GM19463 (cell line): ENCODE measurements at regions not wholly inside any gene's neighbourhood (a gene's known extent, or its start where the extent isn't known, plus 50 kb on each side); places are given as distances from the start of the nearest gene placed in this dataset.
A peak's percentile ranks its signal among the peaks of the same experiment; 100 is the strongest.
"Not testable (repeated sequence)": the region's sequence is repeated elsewhere in the genome, so short reads cannot be mapped to it uniquely, and the experiment has no call there.

Source experiments
- ATAC-seq: cut with Tn5 transposase; IDR thresholded peaks from one replicate; pipeline ENCODE4 v1.9.1; 2021; ENCODE audit warnings: mild to moderate bottlenecking, moderate library complexity; ENCODE audit not compliant: unreplicated experiment

DNA sequence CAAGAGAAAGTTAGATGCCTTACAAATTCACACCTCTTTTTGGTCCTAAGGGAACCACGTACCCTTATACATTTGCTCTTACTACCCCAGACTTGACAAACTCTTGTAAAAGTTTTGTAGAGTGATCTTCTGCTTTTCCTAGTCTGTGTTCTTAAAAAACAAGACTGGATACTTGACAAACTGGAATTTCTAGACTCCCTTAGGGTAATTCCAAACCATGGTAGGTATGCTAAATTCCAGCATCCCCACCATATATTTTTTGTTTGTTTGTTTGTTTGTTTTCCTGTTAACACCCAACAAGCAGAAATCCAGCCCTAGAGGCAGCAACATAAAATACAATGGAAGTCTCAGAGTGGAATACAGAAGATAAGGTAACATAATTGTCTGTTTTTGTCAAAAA, 280.7 kb upstream of the NR2F2 start:
- no peak for ATAC-seq

DNA sequence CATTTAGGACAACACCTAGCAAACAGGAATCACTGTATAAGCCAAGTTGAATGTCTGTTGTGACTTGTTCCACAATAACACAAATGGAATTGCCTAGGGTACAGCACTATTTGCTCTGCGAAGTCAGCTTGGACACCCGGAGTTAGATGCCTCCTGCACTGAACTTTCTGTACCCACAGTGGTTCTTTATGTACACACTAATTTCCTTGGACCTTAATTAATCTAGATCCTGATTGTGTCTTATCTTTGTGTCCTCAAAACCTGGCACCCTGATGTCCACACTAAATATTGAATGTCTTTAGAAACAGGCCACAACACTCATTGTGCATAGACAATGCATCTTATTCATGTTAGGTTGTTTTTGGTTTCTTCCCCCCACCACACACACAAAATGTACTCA, 278.9 kb upstream of the NR2F2 start:
- ATAC-seq: no peak

DNA sequence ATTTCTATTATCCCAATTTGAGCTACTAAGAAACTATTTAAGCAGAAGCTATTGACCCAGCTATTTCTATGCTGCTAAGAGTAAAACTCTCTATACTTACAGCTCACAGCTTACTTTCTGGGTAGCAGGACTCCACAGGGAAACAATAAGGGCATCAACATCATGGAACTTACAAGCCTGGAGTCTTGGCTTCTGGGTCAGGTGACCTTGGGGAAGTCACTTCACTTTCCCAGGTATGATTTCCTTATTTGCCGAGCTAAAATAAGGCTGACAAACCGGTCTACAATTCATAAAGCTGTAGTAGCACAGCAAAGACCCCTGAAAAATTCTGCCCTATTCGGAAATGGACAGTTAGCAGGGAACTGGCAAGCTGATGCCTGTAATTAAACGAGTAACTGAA, 278.3 kb upstream of the NR2F2 start:
- ATAC-seq: no peak

DNA sequence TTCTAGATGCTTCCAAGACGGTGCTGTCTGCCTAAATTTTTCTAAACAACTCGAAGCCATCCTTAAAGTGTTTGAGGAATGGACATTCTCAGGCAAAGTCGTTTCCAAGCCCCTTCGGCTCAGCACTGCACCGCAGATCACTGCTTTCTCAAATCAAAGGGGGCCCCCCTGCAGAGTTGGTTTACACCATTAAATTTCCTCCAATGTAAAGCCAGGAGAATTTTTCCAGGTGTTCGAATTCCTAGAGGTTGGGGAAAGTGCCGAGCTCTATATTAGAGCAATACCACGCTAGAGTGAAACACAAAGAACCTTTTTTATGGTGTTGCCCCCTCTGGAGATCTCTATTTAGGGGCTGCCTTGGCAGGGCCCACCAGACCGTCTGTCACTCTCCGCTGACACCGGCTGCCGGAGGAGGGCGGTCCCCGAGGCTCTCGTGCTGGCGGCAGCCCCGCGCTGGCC, 277.9 kb upstream of the NR2F2 start:
- peak; percentile 39 for ATAC-seq

DNA sequence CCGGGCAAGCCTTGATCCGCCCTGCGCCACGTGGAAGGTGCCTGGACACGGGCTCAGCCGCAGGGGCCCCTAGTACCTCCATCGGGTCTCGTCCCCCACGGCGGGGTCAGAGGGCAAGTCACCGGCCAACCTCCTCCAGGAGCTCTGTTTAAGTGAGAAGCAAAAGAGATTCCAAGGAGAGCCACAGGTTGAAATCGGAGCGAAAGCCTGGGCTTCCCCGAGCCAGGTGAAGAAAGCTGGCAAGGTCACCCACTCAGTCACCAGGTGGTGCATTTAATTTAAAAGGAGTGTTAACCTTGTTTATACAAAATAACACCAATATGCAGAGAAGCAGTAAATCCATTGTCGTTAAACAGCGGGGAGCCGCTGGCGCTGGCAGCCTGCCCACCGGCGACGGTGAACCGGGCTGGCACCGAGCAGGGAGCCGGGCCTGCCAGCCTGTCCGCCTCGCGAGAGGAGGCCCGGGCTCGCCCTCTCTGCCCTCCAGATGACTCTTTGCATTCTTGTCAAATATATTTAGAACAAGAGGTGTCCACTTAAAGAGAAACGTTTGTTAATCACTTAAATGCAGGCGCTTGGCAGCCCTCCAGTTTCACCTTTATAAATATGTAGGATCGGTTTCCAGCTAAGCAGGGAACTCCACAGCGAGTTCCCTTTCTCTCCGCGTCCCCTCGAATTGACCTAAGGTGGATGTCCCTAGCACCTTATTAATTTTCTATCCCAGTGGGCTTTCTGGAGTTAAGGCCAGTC, 277.3 kb upstream of the NR2F2 start:
- peak; percentile 61 for ATAC-seq

DNA sequence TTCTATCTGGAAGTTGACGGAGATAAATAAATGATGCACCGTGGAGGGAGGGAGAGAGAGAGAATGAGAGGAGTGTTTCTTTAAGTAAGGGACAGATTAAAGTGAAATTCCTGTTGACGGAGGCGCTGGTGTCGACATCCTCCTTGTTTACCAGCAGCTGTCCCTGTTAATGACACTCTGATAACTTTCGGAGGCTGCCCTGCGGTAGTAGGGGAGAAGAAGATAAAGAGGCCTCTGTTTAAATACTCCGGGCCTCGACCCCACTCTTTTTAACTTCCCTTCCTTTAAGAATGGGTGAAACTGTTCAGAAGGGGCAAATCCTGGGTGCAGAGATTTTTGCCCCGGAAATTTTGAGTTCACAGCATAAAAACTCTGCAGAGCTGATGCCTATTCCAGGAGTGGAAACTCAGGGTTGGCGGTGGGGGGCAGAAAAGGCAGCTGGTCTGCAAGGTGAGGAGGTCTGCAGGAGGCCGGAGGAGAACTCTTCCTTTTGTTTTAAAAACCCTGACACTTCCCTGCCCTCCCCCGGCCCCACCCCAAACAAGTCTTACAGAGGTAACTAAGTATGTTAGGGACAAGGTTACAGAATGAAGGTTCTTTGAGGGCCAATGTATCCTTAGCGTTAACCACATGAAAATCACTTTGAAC, 276.6 kb upstream of the NR2F2 start:
- ATAC-seq: peak; percentile 8

DNA sequence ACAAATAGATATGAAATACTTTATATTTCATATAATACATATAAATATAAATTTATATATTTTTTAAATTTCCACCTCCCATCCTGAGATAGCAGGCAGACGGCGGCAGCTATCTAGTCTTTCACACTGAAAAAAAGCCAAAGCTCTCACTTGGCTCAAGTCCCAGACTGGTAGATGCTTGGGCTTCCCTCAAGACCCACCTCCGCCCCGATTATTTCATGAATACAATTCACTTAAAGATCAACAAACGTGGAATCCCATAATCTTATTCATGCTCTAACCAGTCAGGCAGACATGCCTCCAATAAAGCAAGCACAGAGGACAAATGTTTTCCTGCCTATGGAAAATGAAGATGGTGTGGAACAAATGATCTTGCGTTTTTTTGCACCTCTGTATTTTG, 275.9 kb upstream of the NR2F2 start:
- no peak for ATAC-seq

DNA sequence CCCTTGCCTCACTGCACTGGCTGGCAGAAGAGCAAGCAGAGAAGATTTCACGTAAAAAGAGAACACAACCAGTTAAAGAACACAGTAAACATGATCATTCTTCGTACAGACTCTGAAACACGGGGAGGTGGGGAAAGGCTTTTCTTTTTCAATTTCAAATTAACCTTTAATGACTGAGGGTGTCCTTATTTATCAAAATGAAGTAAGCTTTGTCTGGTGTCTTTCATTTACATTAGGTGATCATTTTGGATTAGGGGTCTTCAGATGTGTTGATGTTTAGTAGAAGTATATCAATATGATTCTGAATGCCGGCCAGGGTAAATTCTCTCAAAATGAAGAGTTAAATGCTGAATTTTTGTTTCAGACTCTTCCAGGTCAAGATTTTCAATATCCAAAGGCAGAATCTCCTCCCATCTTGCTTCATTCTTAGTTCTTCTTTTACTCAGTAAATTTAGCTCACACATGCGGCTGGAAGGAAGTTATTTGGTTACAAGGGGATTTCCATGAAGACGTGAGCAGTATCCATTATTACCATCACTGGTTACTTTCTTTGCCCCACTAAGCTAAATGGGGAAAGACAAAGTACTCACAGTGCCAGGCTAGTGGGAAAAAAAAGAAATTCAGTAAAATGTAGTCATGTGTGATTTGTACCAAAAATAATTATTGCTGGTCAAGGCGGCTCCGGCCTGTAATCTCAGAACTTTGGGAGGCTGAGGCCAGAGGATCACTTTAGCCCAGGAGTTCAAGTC, 272.2 kb upstream of the NR2F2 start:
- ATAC-seq: peak; percentile 91

DNA sequence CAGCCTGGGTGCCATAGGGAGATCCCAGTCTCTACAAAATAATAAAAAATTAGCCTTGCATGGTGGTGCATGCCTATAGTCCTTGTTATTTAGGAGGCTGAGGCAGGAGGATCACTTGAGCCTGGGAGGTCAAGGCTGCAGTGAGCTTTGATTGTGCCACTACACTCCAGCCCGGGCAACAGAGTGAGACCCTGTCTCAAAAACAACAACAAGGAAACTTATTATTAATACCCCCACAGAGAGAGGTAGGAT, 271.7 kb upstream of the NR2F2 start:
- not testable (repeated sequence) for ATAC-seq

DNA sequence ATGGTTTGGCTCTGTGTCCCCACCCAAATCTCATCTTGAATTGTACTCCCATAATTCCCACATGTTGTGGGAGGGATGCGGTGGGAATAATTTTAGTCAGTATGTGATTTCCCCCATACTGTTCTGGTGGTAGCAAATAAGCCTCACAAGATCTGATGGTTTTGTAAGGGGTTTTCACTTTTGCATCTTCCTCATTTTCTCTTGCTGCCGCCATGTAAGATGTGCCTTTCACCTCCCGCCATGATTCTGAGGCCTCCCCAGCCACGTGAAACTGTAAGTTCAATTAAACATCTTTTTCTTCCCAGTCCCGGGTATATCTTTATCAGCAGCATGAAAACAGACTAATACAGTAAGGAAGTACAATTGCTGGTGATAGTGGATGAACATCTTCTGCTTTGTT, 269.9 kb upstream of the NR2F2 start:
- ATAC-seq: not testable (repeated sequence)

DNA sequence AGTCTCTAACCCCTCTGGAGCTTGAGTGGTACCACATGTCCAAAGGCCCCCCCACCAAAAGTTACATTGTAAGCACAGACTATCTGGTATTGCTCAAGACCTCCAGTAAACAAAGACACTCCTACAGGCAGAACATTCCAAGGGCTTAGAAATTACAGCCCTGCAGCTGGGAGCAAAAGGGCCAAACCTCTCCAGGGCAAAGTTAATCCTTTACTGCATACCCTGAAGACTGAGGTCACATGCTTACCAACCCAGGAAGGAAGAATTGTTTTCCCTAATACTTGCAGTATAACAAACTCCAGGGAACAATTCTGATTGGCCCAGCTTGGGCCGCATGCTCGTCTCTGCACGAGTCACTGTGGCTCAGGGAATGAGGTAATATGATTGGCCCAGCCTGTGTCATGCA, 266.1 kb upstream of the NR2F2 start:
- ATAC-seq: no peak

DNA sequence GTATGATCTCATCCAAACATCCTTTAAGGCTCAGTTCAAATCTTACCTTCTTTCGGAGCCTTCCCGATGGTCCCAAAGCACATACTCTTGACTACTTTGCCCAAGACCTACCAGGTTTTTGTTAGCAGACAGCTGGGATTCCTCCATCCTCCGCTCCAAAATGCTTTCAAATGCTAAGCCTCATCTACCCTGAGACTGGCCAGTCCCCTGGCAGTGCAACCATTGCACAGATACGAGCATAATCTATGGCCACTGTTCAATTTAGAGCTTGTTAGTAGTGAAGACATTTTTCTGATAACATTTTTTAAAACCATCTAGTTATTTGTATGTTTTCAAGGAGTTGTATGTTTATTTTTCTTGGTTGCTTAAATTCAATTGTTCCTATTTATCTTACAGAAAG, 264.4 kb upstream of the NR2F2 start:
- ATAC-seq: no peak

DNA sequence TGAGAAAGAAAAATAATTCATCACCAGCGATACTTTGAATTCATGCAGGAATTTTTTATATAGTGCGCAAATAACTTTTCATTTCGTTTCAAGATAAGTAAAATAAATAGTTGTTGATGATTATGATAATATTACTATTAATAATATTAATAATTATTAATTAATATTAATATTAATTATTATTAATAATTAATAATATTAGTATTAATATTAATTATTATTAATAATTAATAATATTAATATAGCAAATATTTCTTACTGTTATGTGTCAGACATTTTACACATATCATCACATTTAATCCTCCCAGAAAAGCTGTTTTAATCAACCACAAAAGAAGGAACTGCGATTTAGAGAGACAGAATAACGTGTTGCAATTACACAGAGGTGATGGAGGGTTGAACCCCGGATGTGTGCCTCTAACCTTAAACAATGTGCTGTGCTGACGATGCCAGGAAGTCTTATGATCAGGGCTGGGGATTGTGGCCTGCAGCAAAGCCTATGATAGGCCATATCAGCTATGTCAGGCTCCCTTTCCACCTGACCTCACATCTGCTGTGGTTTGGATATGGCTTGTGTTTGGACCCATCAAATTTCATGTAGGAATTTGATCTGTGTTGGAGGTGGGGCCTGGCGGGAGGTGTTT, 263.5 kb upstream of the NR2F2 start:
- no peak for ATAC-seq

DNA sequence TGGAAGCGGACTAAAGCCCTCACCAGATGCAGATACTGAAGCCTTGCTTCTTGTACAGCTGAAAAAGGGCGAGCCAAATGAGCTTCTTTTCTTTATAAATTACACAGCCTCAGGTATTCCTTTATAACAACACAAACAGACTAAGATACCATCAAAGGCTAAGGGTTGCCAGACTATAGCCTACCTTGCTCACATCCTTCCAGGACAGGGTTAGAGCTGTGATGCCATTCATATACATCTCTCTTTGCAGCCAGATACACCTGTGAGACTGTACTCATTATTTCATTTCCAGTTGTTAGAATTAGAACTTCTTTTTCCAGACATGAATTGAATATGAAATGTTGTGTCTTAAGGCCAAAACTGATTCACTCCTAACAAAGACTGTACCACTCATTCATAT, 262.8 kb upstream of the NR2F2 start:
- ATAC-seq: no peak

DNA sequence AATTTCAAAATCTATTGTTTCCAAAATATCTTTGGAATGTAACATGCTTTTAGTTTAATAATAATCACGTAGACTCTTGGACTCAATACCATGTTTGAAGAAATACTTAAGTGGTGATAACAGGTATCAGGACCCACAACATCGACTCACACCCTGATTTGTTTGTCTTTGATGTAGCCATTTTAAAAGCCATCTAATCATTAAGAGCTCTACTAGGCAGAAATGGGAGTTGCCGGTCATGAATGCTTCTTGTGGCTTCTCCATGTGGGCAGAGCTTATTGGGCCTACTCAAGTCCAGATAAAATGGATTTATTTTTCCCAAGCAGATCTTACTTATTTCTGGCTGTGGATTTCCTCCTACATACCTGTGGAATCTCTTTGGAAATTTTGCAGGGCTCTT, 261.6 kb upstream of the NR2F2 start:
- ATAC-seq: no peak

DNA sequence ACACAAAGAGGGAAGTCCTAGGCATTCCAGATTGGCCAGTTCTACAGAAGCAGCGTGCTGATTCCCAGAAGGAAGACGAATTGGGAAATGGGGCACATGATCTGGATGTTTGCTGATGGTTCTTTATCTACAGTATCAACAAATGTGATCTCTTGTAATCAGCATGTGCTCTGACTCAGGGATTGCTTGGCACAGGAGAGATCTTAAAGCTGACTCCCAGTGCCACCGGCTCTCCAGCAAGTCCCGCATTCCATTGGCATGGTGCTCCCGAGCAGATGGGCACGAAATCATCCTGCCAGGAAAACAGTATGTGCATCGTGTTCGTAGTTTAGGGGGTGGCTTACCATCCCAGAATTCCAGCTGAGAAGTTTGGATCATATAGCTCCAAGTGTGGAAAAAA, 259.9 kb upstream of the NR2F2 start:
- ATAC-seq: no peak

DNA sequence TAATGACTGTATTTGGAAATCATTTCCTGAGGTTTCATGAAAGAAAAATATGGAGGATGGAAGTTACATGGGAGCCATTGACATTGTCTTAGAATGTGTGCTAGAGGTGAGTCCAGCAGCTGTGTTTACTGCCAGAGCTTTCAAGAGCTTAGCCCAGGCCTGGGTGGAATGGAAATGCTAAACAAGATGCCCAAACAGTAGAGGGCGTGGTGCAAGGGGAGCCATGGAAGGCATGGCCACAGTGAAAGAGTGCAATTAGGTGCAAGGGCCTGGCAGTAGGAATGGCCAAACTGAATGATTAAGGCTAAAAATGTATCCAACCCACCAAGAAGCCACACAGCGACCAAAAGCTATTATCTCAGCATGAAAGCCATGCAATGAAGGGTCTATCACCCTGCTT, 257.7 kb upstream of the NR2F2 start:
- no peak for ATAC-seq

DNA sequence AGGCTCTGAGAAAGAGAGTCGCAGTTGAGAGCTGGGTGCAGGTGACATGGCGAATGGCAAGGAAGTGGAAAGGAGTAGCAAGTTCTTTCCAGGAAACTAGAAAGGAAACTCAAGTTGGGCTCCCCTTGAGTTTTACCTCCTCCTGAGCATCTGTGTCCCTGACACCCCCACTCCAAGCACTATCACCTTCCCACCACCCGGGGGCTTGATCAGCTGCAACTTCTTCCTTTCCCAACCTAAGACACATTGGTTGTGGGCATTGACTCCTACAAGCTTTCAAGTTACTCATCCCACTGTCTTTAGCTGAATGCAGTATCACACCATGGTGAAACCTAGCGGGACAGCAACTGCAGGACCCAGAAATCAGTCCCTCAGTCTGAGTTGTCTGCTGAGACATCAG, 256.6 kb upstream of the NR2F2 start:
- no peak for ATAC-seq

DNA sequence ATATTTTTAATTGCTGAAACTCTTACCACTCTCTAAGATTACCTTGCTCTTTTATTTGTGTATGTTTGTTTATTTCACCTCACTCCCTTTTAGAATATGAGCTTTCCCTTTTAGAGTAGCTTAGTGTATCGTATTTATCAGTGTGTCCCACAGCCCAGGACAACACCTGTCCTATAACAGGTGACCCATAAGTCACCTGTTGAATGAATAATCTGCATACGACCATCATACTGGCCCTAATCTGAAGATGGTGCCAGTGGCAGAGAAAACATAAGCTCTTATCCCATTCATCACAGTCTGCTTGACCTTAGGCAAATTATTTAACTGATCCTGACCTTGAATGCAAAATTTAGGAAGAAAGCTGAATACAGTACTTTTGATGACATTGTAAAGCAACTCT, 254.6 kb upstream of the NR2F2 start:
- ATAC-seq: no peak

DNA sequence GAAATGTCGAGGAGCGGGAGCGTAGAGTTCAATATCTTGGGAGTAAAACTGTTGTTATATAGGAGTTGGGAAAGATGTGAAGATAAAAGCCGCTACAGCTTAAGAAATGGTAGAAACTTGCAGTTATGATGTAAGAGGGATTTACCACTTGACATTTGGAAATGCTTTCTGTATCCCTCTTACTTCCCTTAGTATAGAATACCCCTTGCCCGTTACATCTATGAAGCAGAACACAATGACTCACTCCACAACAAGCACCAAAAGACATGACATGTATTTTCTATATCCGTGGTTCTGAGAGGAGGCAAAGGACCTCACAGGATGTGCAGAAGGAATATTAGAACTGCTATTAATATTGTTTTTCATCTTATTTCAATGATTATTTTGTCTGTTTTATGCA, 254.2 kb upstream of the NR2F2 start:
- no peak for ATAC-seq

DNA sequence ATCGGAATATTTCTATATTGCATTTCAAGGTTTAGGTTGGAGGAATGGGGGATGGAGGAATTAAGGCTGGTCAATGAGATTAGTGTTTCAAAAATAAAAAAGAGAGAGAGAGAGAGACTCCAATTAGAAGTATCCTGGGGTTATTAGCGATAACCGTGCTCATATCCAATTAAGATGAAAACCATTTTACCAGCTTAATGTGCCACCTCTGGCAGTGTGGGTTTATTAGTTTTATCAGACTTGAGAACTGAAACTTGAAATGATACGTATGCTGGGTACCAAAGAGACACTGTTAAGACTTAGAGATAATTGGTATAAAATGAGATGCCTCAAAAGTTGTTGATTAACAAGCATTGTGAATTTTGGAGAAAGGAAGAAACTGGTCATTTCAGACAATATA, 251.5 kb upstream of the NR2F2 start:
- no peak for ATAC-seq

DNA sequence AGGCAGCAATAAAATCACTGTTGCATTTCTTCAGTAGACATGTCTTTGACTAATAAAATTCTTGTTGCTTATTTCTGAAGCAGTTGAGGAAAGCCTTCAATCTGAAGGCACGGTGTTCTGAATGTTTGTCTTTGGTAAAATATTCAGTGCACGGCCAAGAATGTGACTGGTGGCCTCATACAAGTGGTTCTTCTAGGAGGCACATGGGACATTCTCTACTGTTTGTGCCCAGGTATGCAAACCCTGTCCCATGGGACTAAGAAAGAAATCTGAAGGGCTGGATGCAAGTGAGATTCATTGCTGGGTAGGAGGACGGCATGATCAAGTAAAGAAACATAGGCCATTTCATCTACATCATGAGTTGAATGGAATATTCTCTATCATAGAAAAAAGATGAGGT, 250.6 kb upstream of the NR2F2 start:
- ATAC-seq: no peak
